H1 (cell line): ENCODE measurements at regions not wholly inside any gene's neighbourhood (a gene's known extent, or its start where the extent isn't known, plus 50 kb on each side); places are given as distances from the start of the nearest gene placed in this dataset.

ENCODE experiments used
- HDAC2 ChIP-seq, 2 experiments: fragments of 300-600 bp in 1 of 2; sonication (generic) in 1 of 2; IDR thresholded peaks; 2 replicates each; pipeline ENCODE4 v1.6.1; 2011 to 2012; ENCODE audit warnings: low read depth in 2 of 2, low read length in 2 of 2, mild to moderate bottlenecking in 2 of 2, moderate library complexity in 2 of 2, borderline replicate concordance in 1 of 2, inconsistent platforms in 1 of 2
- SP4 ChIP-seq: IDR thresholded peaks from 2 replicates; pipeline ENCODE4 v1.6.1; 2012; ENCODE audit warnings: low read length, inconsistent platforms
- TAF1 ChIP-seq: IDR thresholded peaks from 2 replicates; pipeline ENCODE4 v1.6.1; 2011; ENCODE audit warnings: mild to moderate bottlenecking, low read depth, low read length
- TF ChIP-seq, protein P1 (sequence below): IDR thresholded peaks from 2 replicates; pipeline ENCODE4 v1.6.1; 2012; ENCODE audit warnings: low read length, inconsistent platforms

GRCh38 chr11:90919332-90919731, 696.5 kb upstream of the CHORDC1 start (continued):
- TF ChIP-seq TAF1 (no peak), HDAC2 (IDR thresholded peaks at IDR 0.05; ENCODE audit: borderline replicate concordance in 1 of 2, low read depth in 2 of 2, low read length in 2 of 2) (no peak), SP4 (no peak)
- TF ChIP-seq, protein P1, sequence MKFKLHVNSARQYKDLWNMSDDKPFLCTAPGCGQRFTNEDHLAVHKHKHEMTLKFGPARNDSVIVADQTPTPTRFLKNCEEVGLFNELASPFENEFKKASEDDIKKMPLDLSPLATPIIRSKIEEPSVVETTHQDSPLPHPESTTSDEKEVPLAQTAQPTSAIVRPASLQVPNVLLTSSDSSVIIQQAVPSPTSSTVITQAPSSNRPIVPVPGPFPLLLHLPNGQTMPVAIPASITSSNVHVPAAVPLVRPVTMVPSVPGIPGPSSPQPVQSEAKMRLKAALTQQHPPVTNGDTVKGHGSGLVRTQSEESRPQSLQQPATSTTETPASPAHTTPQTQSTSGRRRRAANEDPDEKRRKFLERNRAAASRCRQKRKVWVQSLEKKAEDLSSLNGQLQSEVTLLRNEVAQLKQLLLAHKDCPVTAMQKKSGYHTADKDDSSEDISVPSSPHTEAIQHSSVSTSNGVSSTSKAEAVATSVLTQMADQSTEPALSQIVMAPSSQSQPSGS = no peak
